HS-27A (cell line): ENCODE measurements at regions not wholly inside any gene's neighbourhood (a gene's known extent, or its start where the extent isn't known, plus 50 kb on each side); places are given as distances from the start of the nearest gene placed in this dataset.

Source experiments
- DNase-seq: peaks from one replicate; pipeline ENCODE4 v3.0.0-alpha.2; 2012; ENCODE audit warnings: low read depth, missing footprints

- DNase-seq: no peak
Measured at GRCh38 chr3:193827871-193828270, 234.9 kb downstream of the OPA1 start.

- no peak for DNase-seq
Measured at GRCh38 chr3:193828477-193828876, 235.5 kb downstream of the OPA1 start.

GRCh38 chr3:193829781-193830180 is 236.8 kb downstream of the OPA1 start:
- DNase-seq: no peak

DNA sequence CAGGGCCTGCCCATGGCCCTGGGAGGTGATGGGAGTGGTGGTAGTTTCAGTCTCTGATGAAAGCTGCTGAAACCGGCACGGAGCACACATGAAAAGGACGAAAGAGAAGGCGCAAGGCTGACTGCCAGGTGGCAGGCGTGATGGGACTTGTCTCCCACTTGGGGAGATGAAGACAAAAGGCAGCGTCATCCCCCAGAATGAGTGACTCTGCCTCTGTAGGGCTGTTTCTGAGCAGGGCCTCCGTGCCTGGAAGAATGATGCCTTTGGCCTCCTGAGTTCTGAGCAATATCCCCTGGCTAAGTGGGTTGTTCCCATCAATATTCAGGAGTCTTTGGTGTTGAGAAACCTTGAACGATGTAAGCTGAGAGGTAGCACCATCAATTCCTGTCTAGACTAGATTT is 237.8 kb downstream of the OPA1 start:
- no peak for DNase-seq

DNA sequence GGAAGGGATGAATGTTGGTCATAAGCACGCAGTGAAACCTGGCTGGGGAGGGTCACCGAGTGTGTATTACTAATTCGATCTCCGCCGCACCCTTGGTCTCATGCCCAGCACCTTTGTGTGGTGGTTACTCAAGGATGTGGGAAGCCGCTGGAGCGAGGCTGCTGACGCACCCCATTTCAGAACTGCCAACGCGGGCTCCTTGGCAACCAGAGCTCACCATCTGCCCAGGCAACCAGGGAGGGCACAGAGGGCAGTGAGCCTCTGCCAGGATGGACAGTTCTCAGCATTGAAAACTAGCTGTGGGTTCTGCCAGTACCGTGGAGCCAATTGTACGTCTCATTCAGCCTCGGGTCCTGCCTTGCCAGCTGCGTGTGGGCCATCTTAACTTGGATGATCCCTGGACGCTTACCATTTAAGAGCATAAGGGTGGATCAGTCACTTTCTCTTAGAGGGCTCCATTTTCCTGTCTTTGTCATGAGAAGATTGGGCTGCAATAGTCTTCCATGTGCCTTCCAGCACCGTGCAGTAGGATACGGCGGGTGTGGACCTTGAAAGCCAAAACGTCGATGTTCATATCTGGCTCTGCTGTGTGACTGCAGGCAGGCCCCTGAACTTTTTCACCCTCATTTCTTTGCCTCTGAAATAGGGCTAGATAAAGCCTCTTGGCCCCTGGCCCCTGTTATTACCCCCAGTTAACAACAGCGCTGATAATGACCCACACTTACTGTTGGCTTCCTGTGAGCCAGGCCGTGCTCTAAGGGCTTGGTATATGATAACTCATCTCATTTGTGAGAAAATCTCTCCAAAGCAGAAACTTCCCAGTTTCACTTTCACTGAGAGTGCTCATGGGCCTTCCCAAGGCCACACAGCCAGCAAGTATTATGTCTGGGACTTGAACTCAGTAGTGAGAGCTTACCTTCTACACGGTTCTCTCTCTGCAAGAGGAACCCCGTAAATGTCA is 238.8 kb downstream of the OPA1 start:
- DNase-seq: no peak

DNA sequence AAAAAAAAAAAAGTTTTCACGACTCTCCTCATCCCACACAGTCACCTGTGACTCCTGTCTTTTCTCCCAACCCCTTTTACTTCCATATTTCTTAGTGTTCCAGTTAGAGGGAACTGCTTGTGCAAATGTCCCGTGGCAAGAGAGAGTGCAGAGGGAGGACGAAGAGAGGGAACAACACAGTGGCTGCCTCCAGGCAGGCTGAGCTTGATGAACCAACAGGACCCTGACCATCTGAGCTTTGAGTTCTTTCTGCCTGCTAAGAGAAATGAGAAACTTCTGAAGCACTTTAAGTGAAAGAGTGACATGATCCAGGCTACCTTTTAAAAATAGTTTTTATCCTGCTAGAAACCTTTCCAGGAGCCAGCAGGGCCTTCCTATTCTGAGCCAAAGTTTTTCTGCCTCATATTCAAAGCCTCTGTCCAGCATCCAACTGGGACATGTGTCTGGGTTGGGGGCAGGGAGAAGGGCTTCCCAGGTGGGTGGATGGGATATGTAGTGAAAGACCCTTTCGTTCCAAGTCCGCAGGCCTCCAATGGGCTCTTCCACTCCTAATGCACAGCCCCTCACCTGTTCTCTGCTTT is 239.9 kb downstream of the OPA1 start:
- DNase-seq: no peak

DNA sequence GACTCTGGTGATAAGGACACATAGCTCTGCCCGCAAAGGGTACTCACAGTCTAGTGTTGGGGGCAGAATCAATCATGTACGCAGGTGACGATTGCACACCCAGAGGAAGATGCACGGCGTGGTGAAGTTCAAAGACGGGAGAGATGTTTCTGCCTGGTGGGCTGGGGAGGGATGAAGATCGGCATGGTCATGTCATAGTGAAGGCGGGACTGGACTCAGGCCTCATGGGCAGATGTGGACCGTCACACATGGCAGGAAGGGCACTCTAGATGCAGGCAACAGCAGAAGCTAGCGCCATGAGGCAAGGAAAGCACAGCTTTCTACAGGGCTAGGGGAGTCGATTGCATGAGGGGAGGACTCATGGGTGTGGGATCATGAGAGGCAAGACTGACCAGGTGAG is 240.6 kb downstream of the OPA1 start:
- DNase-seq: no peak

- DNase-seq: no peak
Measured at GRCh38 chr3:193835414-193835813, 242.4 kb downstream of the OPA1 start.

DNA sequence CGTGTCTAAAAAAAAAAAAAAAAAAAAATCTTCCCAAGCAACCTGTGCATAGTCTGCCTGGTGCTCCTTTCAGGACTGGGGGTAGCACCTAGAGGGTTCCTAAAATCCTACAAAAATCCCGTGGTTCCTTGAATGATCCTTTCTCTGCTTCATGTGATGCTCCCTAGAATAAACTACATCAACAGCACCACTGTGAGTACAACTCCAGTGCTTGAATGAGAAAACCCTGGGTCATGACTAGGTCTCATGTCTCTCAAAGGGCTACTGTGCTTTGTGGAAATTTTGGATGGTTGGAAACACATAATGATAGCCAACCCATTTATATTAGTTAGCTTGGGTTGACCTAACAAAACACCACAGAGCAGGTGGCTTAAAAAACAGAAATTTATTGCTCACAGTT is 243.5 kb downstream of the OPA1 start:
- DNase-seq: no peak

DNA sequence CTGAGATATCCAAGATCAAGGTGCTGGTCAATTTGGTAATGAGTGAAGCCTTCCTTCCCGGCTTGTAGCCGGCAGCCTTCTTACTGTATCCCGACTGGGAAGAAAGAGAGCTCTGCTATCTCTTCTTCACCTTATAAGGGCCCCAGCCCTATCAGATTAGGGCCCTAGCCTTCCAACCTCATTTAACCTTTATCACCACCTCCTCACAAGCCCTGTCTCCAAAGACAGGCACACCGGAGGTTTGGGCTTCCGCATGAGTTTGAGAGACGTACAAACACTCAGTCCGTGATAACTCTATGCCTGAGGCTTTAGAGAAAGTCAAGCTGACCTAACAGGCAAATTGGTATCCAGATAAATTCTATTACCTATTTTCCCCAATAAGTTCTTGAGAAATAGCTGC is 243.9 kb downstream of the OPA1 start:
- no peak for DNase-seq

DNA sequence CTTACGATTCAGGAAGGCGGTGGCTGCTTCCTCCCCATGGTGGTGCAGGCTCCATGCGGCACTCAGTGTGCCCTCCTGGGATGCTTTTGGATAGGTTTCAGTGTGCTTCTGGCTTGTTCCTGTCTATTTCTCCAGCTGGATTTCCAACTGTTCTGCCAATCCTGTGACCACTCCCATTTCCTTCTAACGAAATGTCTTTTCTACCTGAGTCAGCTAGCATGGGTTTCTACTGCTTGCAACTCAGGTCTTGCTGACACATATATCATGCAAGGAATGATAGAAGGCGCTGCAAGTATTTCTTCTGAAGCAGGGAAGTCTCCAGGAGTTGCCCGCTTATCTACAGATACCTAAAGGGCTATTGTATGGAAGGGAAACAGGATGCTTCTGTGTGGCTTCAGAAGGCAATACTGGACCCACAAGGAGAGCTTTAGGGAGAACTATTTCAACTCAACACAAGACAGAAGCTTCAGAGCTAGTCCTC is 244.4 kb downstream of the OPA1 start:
- no peak for DNase-seq

DNA sequence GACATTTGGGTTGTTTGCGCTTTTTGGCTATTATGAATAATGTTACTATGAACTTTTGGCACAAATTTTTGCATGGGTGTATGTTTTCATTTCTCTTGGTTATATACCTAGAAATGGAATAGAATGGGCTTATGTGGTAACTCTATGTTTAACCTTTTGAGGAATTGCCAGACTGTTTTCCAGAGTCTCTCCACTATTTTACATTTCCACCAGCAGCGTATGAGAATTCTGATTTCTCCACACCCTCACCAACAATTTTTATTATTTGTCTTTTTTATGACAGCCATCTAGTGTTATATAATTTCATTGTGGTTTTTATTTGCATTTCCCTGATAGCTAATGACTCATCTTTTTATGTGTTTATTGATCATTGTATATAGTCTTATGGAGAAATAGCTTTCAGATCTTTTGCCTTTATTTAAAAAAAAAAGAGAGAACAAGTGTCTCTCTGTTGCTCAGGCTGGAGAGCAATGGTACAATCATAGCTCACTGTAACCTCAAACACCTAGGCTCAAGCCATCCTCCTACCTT is 247.2 kb downstream of the OPA1 start:
- DNase-seq: no peak

DNA sequence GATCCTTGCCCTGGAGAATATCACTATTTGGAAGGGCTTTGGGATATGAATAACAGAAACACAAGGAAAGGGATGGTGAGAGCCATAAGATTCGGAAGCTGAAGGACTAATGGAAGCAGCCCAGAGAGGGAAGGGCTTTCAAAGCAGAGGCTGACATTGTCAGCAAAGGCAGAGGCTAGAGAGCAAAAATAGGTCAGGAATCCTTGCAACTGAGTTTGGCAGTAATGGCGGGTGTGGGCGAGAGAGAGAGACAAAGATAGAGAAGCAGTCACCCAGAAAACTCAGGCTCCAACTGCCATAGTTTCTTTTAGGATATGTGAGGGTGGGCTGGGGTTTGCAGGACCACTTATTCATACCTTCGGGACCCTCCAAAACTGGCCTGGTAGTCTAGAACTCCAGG is 248.6 kb downstream of the OPA1 start:
- no peak for DNase-seq

DNA sequence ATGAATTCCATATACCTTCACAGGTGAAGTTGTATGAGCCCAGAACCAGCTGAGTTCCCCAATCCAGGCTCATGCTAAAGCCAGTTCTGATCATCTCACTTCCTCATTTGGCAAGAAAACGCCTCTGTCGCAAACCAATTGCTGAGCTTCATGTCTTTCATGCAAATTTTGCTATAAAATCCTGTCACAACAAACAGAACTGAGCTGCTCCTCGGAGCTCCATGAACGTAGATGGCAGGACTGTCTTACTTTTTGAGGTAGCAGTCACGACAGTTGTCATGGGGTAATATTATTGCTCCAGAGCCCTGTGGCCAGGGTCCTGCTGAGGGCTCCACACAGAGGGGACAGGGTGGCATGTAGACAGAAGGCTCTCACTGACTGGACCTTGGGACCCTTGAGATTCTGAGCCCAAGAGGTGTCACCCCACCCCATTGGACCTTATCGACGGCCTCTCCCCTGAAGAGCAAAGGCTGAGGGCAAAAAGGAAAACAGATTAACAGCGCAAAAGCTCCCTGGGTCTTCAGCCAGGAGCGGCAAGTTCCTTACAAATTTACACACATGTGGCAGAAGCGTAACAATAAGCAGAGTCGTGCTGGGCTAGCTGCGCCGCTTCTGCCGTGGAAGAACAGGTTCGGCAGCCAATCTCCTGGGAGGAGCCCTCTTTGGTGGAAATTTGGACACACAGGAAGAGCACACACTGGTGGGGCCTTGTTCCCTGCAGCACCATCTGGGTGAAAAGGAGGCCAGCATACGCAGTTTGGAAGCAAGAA is 249.2 kb downstream of the OPA1 start:
- DNase-seq: no peak

DNA sequence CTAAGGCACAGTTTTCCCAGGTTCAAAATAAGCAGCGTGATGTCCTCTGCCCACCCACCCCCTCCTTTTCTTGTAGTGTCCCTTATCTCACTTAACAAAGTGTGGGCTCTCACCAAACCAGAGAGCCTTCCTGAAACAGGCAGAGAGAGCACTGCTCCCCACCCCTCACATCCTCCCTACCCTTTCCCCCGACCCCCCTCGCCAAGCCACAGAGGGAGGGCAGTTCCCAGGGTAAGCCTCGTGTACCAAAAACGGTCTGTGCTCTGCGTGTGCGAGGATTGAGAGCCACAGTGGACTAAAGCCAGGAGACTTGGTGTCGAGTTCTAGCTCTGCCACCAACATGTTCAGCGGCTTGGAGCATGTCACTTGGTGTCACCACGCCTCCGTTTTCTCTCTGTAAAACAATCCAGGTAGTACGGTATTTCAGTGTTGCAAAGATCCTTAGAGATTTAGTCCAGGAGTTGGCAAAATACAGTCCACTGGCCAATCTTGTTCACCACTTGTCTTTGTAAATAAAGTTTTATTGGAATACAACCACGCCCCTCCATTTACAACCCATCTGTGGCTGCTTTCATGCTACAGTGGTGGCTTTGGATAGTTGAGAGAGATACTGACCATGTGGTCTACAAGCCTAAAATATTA is 249.9 kb downstream of the OPA1 start:
- DNase-seq: no peak

- no peak for DNase-seq
Measured at GRCh38 chr3:193843474-193844301, 250.7 kb downstream of the OPA1 start.

DNA sequence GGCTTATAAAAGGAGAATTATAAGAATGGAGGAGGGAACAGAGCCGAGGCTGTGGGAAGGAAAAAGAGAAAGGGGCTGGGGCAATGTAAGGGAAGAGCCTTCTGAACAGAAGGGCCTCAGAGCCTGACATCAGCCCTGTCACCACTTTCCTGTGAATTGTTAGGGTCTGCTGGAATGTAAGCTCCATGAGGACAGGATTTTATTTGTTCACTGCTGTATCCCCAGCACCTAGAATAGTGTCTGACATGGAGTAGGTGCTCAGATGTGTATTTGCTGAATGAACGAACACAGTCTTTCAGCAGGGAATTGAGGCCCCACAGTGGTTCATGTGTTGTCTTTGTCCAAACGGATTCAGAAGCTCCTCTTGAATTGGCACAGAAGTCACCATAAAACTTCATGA is 251.5 kb downstream of the OPA1 start:
- DNase-seq: no peak

DNA sequence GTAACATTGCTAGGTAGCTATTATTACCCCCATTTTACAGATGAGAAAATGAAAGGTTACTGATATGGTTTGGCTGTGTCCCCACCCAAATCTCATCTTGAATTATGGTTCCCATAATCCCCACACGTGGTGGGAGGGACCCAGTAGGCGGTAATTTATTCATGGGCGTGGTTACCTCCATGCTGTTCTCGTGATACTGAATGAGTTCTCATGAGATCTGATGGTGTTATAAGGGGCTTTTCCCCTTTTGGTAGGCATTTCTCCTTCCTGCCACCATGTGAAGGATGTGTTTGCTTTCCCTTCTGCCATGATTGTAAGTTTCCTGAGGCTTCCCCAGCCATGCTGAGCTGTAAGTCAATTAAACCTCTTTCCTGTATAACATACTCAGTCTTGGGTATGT is 252.1 kb downstream of the OPA1 start:
- no peak for DNase-seq

DNA sequence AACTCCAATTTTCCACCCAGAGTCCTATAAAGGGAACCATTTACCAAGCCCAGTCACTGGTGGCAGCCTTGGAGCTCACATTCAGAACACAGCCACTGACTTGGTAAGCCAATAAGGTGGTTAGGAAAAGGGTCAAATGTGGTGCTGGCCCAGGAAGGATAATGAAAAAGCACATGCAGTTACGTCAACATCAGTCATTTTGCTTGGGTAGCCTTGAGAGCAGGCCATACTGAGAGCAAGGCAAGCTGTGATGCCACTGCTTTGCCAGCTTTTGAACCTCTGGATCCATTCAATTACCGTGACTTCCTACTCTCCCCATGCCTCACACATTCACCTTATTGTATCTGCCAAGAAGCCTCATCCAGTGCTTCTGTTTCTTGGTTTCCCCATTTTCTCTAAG is 253.6 kb downstream of the OPA1 start:
- DNase-seq: no peak

DNA sequence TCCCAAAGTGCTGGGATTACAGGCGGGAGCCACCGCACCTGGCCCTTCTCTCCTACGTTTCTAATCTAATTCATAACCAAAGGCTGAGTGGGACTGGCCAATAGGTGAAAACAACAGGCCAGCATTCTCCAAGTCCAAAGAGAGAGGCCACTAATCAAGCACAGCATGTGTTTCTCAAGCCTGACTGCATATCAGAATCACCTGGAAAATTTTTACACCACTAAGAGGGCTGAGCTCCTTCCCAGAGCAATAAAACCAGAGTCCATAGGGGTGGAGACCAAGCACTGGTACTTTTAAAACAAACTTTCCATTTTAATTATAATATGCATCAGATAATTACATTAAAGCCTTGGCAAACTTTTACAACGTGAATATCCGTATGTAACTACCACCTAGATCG is 254.4 kb downstream of the OPA1 start:
- DNase-seq: no peak

GRCh38 chr3:193848547-193848946 is 255.5 kb downstream of the OPA1 start:
- DNase-seq: no peak
